ENCODE measurements at regions not wholly inside any gene's neighbourhood (a gene's known extent, or its start where the extent isn't known, plus 50 kb on each side); places are given as distances from the start of the nearest gene placed in this dataset.
"Not testable (repeated sequence)": the region's sequence is repeated elsewhere in the genome, so short reads cannot be mapped to it uniquely, and the experiment has no call there.

GRCh38 chr2:48227617-48228344, 86.7 kb upstream of the FOXN2 start:
- no peak overlapping the region for H3K9ac ChIP-seq (ENCODE audit: low read length)
- no peak overlapping the region for H3K4me3 ChIP-seq (ENCODE audit: low read length)
- no peaks in the 10 kb centered on the region for H3K27me3 ChIP-seq (ENCODE audit: control insufficient read depth, insufficient read depth, low read length)
- H3K4me1 ChIP-seq (ENCODE audit: control insufficient read depth, insufficient read depth, low read length), result no peaks in the 10 kb centered on the region
- H3K27ac ChIP-seq (ENCODE audit: low read depth, low read length), result no peak overlapping the region
- H3K36me3 ChIP-seq (ENCODE audit: control insufficient read depth, insufficient read depth, low read length), result no peaks in the 10 kb centered on the region

- H3K9ac ChIP-seq (ENCODE audit: low read length), result no peak overlapping the region
- H3K4me1 ChIP-seq (ENCODE audit: control insufficient read depth, insufficient read depth, low read length), result no peaks in the 10 kb centered on the region
- no peaks in the 10 kb centered on the region for H3K27me3 ChIP-seq (ENCODE audit: control insufficient read depth, insufficient read depth, low read length)
- no peak overlapping the region for H3K4me3 ChIP-seq (ENCODE audit: low read length)
- no peaks in the 10 kb centered on the region for H3K36me3 ChIP-seq (ENCODE audit: control insufficient read depth, insufficient read depth, low read length)
- no peak overlapping the region for H3K27ac ChIP-seq (ENCODE audit: low read depth, low read length)
These were observed 86.2 kb upstream of the FOXN2 start for GRCh38 chr2:48228345-48228684.

- no peak overlapping the region for H3K27ac ChIP-seq (ENCODE audit: low read depth, low read length)
- H3K36me3 ChIP-seq (ENCODE audit: control insufficient read depth, insufficient read depth, low read length), result no peaks in the 10 kb centered on the region
- H3K27me3 ChIP-seq (ENCODE audit: control insufficient read depth, insufficient read depth, low read length), result no peaks in the 10 kb centered on the region
- H3K4me3 ChIP-seq (ENCODE audit: low read length), result no peak overlapping the region
- no peaks in the 10 kb centered on the region for H3K4me1 ChIP-seq (ENCODE audit: control insufficient read depth, insufficient read depth, low read length)
- no peak overlapping the region for H3K9ac ChIP-seq (ENCODE audit: low read length)
These were observed 85.4 kb upstream of the FOXN2 start for GRCh38 chr2:48229063-48229462.

GRCh38 chr2:48230834-48231233, 83.6 kb upstream of the FOXN2 start:
- Histone ChIP-seq H3K27ac (ENCODE audit: low read depth, low read length) (no peak overlapping the region), H3K27me3 (ENCODE audit: control insufficient read depth, insufficient read depth, low read length) (no peaks in the 10 kb centered on the region), H3K4me1 (ENCODE audit: control insufficient read depth, insufficient read depth, low read length) (no peaks in the 10 kb centered on the region), H3K4me3 (ENCODE audit: low read length) (no peak overlapping the region), H3K9ac (ENCODE audit: low read length) (no peak overlapping the region), H3K36me3 (ENCODE audit: control insufficient read depth, insufficient read depth, low read length) (no peaks in the 10 kb centered on the region)

GRCh38 chr2:48232351-48232750, 82.1 kb upstream of the FOXN2 start:
- Histone ChIP-seq H3K9ac (ENCODE audit: low read length) (no peak overlapping the region), H3K27me3 (ENCODE audit: control insufficient read depth, insufficient read depth, low read length) (no peaks in the 10 kb centered on the region), H3K4me3 (ENCODE audit: low read length) (no peak overlapping the region), H3K27ac (ENCODE audit: low read depth, low read length) (no peak overlapping the region), H3K4me1 (ENCODE audit: control insufficient read depth, insufficient read depth, low read length) (no peaks in the 10 kb centered on the region), H3K36me3 (ENCODE audit: control insufficient read depth, insufficient read depth, low read length) (no peaks in the 10 kb centered on the region)

- H3K4me3 ChIP-seq (ENCODE audit: low read length), result no peak overlapping the region
- no peaks in the 10 kb centered on the region for H3K36me3 ChIP-seq (ENCODE audit: control insufficient read depth, insufficient read depth, low read length)
- no peak overlapping the region for H3K27ac ChIP-seq (ENCODE audit: low read depth, low read length)
- H3K27me3 ChIP-seq (ENCODE audit: control insufficient read depth, insufficient read depth, low read length), result no peaks in the 10 kb centered on the region
- no peak overlapping the region for H3K9ac ChIP-seq (ENCODE audit: low read length)
- no peaks in the 10 kb centered on the region for H3K4me1 ChIP-seq (ENCODE audit: control insufficient read depth, insufficient read depth, low read length)
These were observed 81.5 kb upstream of the FOXN2 start for GRCh38 chr2:48233005-48233404.

- not testable (repeated sequence) for H3K27ac ChIP-seq (ENCODE audit: low read depth, low read length); H3K9ac ChIP-seq (ENCODE audit: low read length); H3K4me3 ChIP-seq (ENCODE audit: low read length); H3K36me3 ChIP-seq (ENCODE audit: control insufficient read depth, insufficient read depth, low read length); H3K4me1 ChIP-seq (ENCODE audit: control insufficient read depth, insufficient read depth, low read length); H3K27me3 ChIP-seq (ENCODE audit: control insufficient read depth, insufficient read depth, low read length)
These were observed 80.7 kb upstream of the FOXN2 start for GRCh38 chr2:48233824-48234223.

- no peaks in the 10 kb centered on the region for H3K36me3 ChIP-seq (ENCODE audit: control insufficient read depth, insufficient read depth, low read length)
These were observed 79.4 kb upstream of the FOXN2 start for GRCh38 chr2:48235076-48235475.

GRCh38 chr2:48238381-48238780, 76.1 kb upstream of the FOXN2 start:
- no peak overlapping the region for H3K27ac ChIP-seq (ENCODE audit: low read depth, low read length)
- no peaks in the 10 kb centered on the region for H3K36me3 ChIP-seq (ENCODE audit: control insufficient read depth, insufficient read depth, low read length)
- no peaks in the 10 kb centered on the region for H3K4me1 ChIP-seq (ENCODE audit: control insufficient read depth, insufficient read depth, low read length)
- H3K4me3 ChIP-seq (ENCODE audit: low read length), result no peak overlapping the region
- no peak overlapping the region for H3K9ac ChIP-seq (ENCODE audit: low read length)
- H3K27me3 ChIP-seq (ENCODE audit: control insufficient read depth, insufficient read depth, low read length), result no peaks in the 10 kb centered on the region

More at GRCh38 chr2:48235076-48235475, 79.4 kb upstream of the FOXN2 start:
- H3K4me3 ChIP-seq (ENCODE audit: low read length), result no peak overlapping the region
- H3K9ac ChIP-seq (ENCODE audit: low read length), result no peak overlapping the region
- no peaks in the 10 kb centered on the region for H3K27me3 ChIP-seq (ENCODE audit: control insufficient read depth, insufficient read depth, low read length)
- no peaks in the 10 kb centered on the region for H3K4me1 ChIP-seq (ENCODE audit: control insufficient read depth, insufficient read depth, low read length)
- no peak overlapping the region for H3K27ac ChIP-seq (ENCODE audit: low read depth, low read length)

- H3K27me3 ChIP-seq (ENCODE audit: control insufficient read depth, insufficient read depth, low read length), result no peaks in the 10 kb centered on the region
- H3K27ac ChIP-seq (ENCODE audit: low read depth, low read length), result no peak overlapping the region
- no peak overlapping the region for H3K4me3 ChIP-seq (ENCODE audit: low read length)
- no peaks in the 10 kb centered on the region for H3K36me3 ChIP-seq (ENCODE audit: control insufficient read depth, insufficient read depth, low read length)
- H3K9ac ChIP-seq (ENCODE audit: low read length), result no peak overlapping the region
- H3K4me1 ChIP-seq (ENCODE audit: control insufficient read depth, insufficient read depth, low read length), result no peaks in the 10 kb centered on the region
These were observed 73.6 kb upstream of the FOXN2 start for GRCh38 chr2:48240912-48241311.

GRCh38 chr2:48247206-48247605, 67.3 kb upstream of the FOXN2 start:
- H3K27ac ChIP-seq (ENCODE audit: low read depth, low read length), result no peak overlapping the region
- no peak overlapping the region for H3K9ac ChIP-seq (ENCODE audit: low read length)
- peaks cover 14% of the 10 kb centered on the region for H3K4me1 ChIP-seq (ENCODE audit: control insufficient read depth, insufficient read depth, low read length)
- no peak overlapping the region for H3K4me3 ChIP-seq (ENCODE audit: low read length)
- H3K27me3 ChIP-seq (ENCODE audit: control insufficient read depth, insufficient read depth, low read length), result no peaks in the 10 kb centered on the region
- no peaks in the 10 kb centered on the region for H3K36me3 ChIP-seq (ENCODE audit: control insufficient read depth, insufficient read depth, low read length)

GRCh38 chr2:48248251-48248933, 66.1 kb upstream of the FOXN2 start:
- Histone ChIP-seq H3K4me3 (ENCODE audit: low read length) (no peak overlapping the region), H3K27me3 (ENCODE audit: control insufficient read depth, insufficient read depth, low read length) (no peaks in the 10 kb centered on the region), H3K27ac (ENCODE audit: low read depth, low read length) (peak overlapping the region; percentile 51), H3K36me3 (ENCODE audit: control insufficient read depth, insufficient read depth, low read length) (no peaks in the 10 kb centered on the region), H3K4me1 (ENCODE audit: control insufficient read depth, insufficient read depth, low read length) (peaks cover 14% of the 10 kb centered on the region), H3K9ac (ENCODE audit: low read length) (no peak overlapping the region)

- Histone ChIP-seq H3K27me3 (ENCODE audit: control insufficient read depth, insufficient read depth, low read length) (no peaks in the 10 kb centered on the region), H3K27ac (ENCODE audit: low read depth, low read length) (peak overlapping the region; percentile 51), H3K4me1 (ENCODE audit: control insufficient read depth, insufficient read depth, low read length) (peaks cover 14% of the 10 kb centered on the region), H3K4me3 (ENCODE audit: low read length) (no peak overlapping the region), H3K36me3 (ENCODE audit: control insufficient read depth, insufficient read depth, low read length) (no peaks in the 10 kb centered on the region), H3K9ac (ENCODE audit: low read length) (no peak overlapping the region)
These were observed 65.5 kb upstream of the FOXN2 start for GRCh38 chr2:48249025-48249424.
